ENCODE measurements at regions not wholly inside any gene's neighbourhood (a gene's known extent, or its start where the extent isn't known, plus 50 kb on each side); places are given as distances from the start of the nearest gene placed in this dataset.

DNA sequence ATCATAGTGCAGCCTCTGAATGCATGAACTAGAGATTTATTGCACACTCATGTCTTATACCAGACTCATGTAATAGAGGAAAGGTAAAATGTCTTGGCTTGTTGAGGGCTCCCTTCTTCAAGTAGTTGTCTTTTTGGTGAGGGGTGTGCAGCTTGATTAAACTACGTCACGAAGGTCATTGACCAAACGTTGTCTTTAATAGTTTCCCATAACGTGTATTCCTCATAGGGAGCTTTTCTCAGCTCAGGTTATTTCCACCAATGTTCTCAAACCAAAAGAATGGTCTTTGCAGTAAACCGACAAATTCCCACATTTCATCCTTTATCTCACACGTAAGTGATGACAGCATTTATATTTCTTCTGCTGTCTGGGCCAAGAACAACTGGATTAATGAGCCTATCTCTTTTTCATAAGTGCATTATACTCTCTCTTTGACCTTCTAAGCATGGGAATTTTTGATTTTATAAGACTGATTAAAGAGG is 547.7 kb upstream of the ZEB2 start:
- no peak for DNase-seq (ENCODE audit: low read depth in 2 of 3, low spot score in 1 of 3)

DNA sequence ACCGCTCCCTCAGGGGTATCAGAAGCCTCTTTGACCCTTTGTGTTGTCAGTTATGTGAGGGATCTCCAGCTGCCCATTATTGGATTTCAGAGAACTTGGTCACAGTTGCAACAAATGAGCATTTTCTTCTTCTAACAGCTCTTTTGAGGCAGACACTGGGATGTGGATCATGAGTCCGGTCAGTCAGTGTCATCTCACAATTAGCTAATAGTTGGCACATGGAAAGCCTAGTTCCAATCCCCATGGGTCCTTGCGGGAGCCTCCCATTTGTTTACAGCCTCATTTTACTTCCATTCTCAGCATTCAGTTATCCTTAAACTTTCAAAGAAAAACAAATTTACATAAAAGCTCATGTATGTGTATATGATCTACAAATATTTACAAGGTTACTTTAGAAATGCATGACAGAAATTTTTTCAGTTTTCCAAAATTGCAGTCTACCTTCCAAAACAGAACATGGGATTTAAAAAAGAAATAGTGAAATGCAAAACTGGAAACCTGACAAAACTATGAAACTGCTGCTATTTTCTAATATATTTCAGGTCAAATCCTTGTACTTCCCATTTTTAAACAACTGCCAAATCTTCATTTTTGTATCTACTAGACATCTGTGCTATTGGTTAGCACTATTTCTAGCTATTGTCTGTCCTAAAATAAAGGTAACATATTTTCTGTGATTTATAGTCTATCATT is 547.1 kb upstream of the ZEB2 start:
- DNase-seq (ENCODE audit: low read depth in 2 of 3, low spot score in 1 of 3), result no peak

DNA sequence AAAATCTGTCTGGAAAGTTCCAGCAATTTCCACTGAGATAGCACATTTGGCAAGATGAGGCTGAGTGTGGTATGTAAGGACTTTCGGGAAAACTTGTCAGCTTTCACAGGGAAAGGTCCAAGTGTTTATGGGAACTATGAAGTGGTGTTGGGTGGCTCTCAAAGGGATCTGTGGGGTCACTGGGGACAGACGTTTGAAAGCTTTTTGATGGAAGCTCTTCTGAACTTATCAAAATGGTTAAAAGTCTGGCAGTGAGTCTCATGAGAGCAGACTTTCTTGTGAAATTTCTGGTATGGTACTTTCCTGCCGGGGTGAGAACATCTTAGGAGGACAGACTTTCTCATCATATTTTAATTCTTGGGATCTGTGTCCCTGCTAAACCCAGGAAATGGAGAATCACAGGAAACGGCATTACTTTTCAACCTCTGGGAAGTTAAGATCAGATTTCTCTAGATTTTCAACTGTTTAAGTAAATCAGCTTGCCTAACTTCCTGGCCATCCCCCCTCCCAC is 546.3 kb upstream of the ZEB2 start:
- DNase-seq (ENCODE audit: low read depth in 2 of 3, low spot score in 1 of 3), result no peak

DNA sequence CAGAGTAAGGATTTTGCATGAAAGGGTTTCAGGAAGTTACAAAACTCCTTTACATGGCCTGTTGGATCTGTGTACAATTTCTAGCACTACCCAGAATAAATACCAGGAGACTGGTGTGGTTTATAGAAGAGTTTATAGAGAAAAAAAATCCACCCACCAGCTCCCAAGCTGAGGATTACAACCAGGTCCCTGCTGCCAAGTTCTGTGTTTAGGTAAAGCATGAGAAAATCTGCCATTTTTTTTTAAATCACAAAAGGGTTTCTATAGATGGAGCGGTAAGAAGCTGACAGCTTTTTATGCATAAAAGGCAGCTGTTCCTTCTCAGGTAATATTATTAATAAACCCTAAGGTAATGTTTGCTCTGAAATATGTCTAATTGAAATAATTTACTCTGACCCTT is 545.4 kb upstream of the ZEB2 start:
- no peak for DNase-seq (ENCODE audit: low read depth in 2 of 3, low spot score in 1 of 3)

DNA sequence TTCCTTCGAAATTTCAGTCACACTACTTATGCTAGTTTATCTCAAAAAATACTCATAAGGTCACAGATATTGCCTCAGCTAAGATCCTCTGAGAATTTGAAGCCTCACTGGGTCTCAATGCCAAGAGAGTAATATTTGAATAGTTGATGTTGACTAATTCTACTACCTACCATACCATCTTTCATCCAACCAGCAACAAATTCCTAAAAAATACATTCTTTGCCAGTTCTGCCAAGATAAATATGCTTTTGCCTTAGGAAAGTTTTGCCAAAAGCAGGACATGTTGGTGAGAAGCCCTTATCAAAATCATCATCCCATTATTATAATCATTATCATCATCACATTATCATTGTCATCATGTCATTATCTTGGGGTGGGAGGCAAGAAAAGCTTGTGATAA is 544.6 kb upstream of the ZEB2 start:
- DNase-seq (ENCODE audit: low read depth in 2 of 3, low spot score in 1 of 3), result no peak

DNA sequence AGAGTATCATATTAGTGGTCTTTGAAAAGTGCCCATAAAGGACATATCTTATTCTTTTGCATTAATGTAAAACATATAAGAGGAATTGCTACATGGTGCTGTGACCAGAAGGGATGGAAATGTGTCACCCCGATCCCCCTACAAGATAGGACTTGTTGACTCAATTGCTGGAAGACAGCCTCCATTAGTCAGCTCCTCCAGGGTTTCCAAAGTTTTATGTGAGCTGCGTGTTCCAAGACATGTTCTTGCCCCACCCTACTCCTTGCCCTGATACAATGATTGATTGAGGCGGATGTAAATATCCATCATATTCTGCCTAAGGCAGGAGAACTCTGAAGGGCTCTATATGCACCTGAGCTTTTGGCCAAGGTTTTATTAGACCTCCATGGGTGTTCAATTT is 541.0 kb upstream of the ZEB2 start:
- no peak for DNase-seq (ENCODE audit: low read depth in 2 of 3, low spot score in 1 of 3)

DNA sequence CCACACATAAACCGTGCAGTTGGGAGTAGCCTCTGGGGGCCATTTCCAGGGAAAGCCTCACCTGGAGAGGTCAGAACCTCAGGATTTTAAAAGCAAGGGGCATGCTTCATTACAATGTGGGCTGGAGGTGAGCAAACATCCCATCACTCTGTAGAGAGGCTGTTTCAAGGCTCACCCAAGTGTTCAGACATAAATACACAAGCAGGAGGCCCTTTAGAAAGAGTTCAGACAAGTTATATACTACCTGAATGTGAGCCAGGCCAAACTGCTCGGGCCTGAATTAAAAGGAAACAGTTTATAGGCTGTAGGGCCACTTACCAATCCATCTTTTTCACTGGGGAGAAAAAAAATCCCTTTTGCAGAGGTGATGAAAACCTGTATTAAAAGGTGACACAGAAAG is 540.0 kb upstream of the ZEB2 start:
- no peak for DNase-seq (ENCODE audit: low read depth in 2 of 3, low spot score in 1 of 3)

DNA sequence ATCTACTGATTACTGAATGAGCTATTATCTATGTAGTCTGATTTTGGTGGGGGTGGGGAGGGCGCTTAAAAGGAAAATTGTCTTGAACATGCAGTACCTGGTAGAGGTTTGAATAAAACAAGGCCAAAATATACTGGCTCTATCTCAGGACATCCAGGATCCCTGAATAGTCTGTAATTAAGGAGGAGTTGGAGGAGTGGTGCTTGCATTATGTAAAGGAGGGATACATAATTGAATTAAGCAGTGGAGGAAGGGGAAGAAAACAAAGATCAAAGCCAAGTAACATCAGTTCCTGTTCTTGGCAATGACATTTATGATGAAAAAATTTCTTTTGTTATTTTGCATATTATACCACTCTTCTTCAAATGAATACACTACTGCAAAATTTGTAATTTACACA is 539.4 kb upstream of the ZEB2 start:
- no peak for DNase-seq (ENCODE audit: low read depth in 2 of 3, low spot score in 1 of 3)

DNA sequence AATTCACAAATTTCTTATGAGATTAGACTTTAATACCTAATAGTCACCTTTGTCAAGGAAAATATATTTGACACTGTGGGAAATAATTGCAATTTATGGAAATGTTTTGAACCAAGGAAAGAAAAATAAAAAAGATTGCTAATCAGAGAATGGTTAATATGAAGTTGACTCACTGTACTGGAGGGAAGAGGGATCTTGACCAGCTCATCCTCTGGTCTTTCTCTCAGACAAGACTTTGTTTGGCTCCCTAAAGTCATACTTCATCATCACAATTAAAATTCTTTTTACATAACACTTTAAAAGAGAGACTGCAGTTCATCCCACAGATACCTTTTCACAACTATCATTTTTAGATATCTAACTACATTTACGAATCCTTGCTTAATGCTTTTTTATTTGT is 538.5 kb upstream of the ZEB2 start:
- no peak for DNase-seq (ENCODE audit: low read depth in 2 of 3, low spot score in 1 of 3)

DNA sequence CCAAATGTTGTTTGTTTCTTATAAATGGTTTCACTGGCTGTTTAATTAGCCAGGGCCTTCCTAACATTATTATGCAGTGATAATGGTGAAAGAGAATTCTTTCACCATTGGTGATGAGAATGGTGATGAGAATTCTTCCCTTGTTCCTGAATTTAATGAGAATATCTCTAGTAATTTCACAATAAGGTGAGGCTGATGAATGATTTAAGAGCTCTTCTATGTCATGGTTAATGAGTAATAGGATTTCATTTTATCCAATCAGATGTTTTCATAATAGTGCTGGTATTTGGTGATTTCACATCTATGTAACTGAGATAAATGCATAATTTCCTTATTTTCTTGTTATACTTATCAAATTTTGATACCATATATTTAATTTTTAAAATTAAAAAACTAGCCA is 535.7 kb upstream of the ZEB2 start:
- no peak for DNase-seq (ENCODE audit: low read depth in 2 of 3, low spot score in 1 of 3)

DNA sequence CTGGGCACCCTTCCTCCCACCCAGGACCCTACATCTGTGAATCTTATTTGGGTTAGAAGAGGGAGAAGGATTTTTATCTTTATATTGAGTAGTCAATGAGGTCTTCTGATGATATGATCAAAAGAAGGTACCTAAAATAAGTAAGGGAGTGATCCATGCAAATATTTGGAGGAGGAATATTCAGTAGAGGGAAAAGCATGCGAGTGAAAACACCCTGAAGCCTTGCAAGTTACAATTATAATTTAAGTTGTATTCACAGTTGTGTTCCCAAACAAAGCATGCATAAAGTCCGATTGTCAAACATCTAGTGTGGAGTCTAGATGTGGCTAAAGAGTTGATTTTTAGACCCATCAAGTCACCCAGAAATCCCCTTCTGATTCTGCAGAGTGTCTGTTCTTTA is 530.2 kb upstream of the ZEB2 start:
- no peak for DNase-seq (ENCODE audit: low read depth in 2 of 3, low spot score in 1 of 3)

DNA sequence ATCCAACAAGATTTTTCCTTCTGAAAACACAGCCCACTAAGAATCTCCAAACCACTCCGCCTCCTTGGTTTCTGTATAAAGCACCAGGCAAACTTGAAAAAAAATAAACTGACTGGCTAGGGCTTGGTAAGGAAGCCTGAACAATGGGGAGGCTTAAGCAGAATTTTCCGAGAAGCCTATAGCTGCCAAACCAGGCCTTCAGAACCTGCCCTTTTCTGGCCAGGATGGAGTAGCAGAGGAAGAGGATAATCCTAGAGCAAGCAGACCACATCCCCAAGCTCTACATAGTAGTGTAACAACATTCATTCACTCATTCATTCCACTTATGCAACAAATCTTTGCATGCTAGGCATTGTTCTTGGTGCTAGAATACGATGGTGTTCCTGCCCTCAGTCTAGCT is 529.6 kb upstream of the ZEB2 start:
- DNase-seq (ENCODE audit: low read depth in 2 of 3, low spot score in 1 of 3), result no peak

DNA sequence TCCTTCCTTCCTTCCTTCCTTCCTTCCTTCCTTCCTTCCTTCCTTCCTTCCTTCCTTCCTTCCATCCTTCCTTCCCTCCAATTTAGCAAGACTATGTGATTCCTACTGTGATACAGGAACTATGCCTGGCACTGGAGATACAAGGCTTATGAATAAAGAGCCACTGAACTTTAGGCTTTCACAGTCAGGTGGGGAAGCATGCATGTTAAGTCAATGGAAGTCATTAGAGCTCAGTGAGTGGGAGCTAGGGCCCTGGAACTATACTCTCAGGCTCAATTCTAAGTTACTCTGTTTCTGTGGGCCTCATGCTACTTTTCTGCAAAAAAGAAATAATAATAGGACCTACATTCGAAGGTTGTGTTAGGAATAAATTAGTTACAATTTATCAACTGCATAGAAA is 527.6 kb upstream of the ZEB2 start:
- DNase-seq (ENCODE audit: low read depth in 2 of 3, low spot score in 1 of 3), result no peak

DNA sequence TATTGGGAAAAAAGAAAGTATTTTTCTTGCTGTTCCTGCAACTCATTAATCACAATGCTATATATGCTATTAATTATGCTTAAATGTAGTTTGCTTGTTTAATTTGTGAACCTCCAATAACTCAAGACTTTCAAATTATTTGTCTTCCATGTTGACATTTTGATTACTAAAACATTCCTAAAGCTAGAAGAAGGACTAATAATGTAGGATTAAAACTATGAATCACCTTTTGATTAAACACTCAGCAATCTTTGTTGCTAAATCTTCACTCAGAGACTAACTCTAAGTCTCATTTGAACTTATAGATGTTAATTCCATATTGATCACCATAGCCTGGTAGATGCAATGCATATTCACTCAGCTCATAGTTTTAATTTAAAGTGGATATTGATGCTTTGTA is 524.6 kb upstream of the ZEB2 start:
- no peak for DNase-seq (ENCODE audit: low read depth in 2 of 3, low spot score in 1 of 3)

DNA sequence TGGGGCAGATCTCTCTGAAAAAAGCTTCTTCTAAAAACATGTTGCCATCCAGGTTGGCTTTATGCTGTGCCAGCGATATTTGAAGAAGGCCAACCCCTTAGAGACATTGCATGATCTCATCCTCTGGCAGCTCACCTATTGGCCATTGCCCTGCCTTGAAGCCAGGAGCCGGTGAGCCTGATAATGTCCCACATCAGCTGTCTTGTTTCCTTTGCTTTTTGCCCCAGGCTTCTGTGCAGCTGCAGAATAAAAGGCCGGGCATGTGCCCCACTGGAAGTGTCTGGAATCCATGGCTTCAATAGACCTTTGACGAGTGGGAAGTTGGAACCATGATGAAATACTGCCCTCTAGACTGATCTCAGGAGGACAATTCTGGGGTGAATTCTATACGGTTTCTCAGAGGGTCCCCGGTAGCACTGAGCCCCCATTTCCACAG is 523.5 kb upstream of the ZEB2 start:
- no peak for DNase-seq (ENCODE audit: low read depth in 2 of 3, low spot score in 1 of 3)

DNA sequence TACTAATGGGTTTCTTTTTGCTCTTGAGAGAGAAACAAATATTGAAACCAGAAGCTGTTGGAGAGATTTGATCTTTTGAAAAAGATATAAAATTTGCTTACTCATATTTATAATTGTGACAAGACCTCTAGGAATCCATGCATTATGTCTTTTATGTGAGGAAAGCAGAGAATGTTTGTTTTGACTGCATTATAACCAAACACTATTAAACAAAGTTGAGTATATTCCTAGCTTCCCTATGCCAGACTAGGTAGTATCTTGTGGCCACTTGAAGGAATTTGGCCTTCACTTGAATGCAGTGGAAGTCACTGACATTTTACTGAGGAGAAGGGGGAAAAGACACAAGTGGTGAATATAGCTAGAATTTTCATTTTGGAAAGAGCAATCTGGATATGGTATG is 521.8 kb upstream of the ZEB2 start:
- DNase-seq (ENCODE audit: low read depth in 2 of 3, low spot score in 1 of 3), result no peak

DNA sequence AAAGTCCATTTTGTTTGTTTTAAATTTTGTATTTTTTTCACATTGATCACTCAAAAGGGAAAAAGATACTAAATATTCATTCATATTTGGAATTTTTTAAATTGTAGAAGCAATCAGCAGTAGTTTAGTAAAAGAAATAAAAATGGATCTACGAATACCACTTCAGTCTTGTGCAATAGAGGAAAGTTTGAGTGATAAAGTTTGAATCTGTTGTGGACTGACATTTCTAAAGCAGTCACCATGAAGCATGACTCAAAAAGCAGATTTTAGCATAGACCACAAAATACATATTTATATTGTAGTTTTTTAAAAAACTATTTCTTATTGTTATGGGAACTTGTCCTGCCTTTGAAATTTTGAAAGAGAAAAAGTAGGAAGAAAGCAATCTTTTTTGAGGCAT is 520.5 kb upstream of the ZEB2 start:
- no peak for DNase-seq (ENCODE audit: low read depth in 2 of 3, low spot score in 1 of 3)

DNA sequence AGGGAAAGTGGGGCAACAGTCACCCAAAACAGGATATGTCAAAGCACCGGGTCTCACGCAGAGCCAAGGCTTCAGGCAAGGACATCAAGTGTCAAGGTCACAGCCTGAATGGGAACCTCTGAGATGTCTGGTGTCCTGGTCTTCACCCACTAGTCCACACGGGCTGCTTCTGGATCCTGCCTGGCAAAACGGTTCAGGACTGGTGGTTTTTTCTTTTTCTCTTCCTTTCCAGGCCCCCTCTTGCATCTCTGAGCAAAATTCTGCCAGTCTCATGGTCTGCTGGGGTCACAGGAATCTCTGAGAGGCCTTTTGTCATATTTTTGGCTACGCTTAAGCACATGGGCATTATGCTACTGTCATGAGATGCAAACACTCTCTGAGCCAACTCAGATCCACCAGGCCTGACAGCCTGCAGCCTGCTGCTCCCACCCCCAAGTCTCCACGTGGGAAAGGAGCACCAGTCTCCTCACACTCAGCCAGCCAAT is 518.2 kb upstream of the ZEB2 start:
- DNase-seq (ENCODE audit: low read depth in 2 of 3, low spot score in 1 of 3), result no peak

DNA sequence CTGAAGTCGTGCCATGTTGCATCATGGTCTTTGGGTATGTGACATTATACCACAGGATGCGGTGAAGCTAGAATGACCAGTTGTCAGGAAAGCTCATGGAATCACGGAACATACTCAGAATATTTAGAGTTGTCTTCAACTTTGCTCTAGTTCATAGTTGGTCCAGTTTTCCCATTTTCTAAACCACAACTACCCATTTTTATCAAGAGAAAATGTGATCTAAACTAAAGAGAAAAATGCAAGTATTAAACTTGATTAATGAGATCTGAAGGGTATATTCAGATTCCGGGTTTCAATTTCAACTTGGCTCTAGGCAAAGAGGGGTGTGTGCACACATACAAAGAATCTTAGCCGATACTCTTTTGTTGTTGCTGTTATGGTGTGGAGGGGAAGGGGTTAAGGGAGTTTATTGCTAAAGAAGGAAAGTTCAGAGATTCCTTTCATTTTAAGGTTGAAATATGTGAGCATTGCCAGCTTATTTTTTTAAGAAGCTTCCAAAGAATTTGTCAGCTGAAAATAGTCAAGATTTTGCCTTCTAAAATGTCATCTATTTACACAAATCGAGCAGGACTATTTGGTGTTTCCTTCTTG is 516.6 kb upstream of the ZEB2 start:
- no peak for DNase-seq (ENCODE audit: low read depth in 2 of 3, low spot score in 1 of 3)

DNA sequence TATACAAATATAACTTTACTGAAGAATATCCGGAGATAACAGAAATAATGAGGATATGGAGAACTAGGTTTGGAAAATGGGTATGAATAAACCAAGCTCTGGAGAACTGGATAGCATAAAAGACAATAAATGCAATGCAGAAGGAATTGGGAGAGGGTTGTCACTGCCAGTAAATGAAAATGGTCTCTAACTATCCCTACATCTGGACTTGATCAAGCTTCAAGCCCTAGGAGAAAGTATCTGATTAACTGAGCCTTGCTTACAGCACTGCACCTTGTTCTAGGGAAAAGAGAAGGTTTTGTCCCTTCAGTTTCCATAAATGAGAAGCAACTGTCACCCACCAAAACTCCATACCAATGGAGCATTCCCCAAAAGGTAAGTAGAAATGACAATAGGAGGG is 514.6 kb upstream of the ZEB2 start:
- no peak for DNase-seq (ENCODE audit: low read depth in 2 of 3, low spot score in 1 of 3)

DNA sequence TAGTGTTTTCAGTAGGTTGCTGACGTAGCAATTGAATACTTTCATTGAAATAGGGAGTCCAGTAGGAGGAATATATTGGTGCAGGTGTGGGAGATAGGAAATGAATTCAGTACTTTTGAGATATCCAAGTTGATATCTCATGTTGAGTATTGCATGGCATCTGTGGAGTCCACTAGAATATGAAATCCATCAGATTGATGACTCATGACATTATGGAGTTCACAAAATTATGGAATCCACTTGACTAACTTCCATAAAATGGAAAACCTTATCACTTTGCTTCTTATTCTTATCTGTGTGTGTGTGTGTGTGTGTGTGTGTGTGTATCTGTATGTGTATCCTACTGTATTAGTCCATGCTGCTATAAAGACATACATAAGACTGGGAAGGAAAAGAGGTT is 513.5 kb upstream of the ZEB2 start:
- no peak for DNase-seq (ENCODE audit: low read depth in 2 of 3, low spot score in 1 of 3)

DNA sequence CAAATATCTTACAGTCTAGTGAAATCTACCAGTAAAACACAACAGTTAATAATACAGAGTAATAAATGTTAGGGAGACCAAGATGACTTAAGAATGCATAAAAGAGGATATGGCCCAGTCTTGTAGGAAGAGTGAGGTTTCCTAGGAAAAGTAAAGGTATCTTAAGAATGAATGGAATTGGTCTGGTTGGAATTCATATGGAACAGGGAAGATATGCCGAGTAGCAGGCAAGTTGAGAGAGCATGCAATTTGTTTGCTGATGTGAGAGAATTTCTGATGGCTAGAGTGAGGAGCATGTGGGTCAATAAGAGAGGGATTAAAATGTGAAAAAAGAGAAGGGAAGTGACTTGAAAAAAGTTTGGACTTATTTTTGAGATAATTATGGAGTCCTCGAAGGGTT is 512.9 kb upstream of the ZEB2 start:
- DNase-seq (ENCODE audit: low read depth in 2 of 3, low spot score in 1 of 3), result no peak

DNA sequence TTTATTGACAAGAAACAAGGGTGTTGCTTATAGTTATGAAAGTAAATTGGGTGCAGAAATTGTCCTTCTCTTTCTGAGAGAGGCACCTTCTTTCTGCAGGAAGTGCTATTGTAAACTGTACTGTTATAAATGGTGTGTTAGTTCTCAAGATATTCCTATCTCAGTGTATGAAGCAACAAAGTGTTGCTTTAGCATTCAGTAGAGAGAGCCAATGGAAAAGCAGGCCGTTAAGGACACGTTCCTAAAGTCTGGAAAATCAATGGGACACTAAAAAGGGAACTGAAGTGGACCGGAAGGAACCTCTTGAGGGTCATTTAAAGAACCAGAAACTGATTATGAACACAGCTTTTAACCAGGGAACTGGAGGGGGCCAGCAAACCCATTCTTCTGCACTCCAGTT is 510.0 kb upstream of the ZEB2 start:
- DNase-seq (ENCODE audit: low read depth in 2 of 3, low spot score in 1 of 3), result no peak

Data from stimulated activated CD4-positive, alpha-beta T cell treated with anti-CD3 and anti-CD28 coated beads, Interleukin-12 subunit alpha, Interleukin-12 subunit beta, amount 100 ng/mL, for 48 hours (primary cell).